Activated T-cell treated with anti-CD3 and anti-CD28 coated beads, Interleukin-2, amount 50 U/mL, for 4 hours (primary cell): ENCODE measurements at regions not wholly inside any gene's neighbourhood (a gene's known extent, or its start where the extent isn't known, plus 50 kb on each side); places are given as distances from the start of the nearest gene placed in this dataset.

Source experiments
- ATAC-seq, 2 donors: fragments of 200-7000 bp; cut with Tn5 transposase; one replicate each; pipeline ENCODE4 v1.10.0; 2021
- DNase-seq: peaks from one replicate; pipeline ENCODE4 v3.0.0-alpha.2; 2020
- H3K27me3 Mint-ChIP-seq: one replicate; pipeline ENCODE4 v1.8.0; 2021; ENCODE audit warnings: low read depth, mixed read lengths
- H3K36me3 Mint-ChIP-seq: one replicate; pipeline ENCODE4 v1.8.0; 2022; ENCODE audit warnings: mixed read lengths; ENCODE audit not compliant: insufficient read depth
- H3K4me1 Mint-ChIP-seq: one replicate; pipeline ENCODE4 v1.8.0; 2021; ENCODE audit warnings: low read depth, mixed read lengths
- H3K4me3 Mint-ChIP-seq: one replicate; pipeline ENCODE4 v1.8.0; 2021; ENCODE audit warnings: mild to moderate bottlenecking, moderate library complexity, mixed read lengths
- H3K9me3 Mint-ChIP-seq: one replicate; pipeline ENCODE4 v1.8.0; 2021; ENCODE audit warnings: mixed read lengths

- Mint-ChIP-seq H3K4me3 (no peak overlapping the region), H3K4me1 (no peaks in the 10 kb centered on the region), H3K27me3 (no peaks in the 10 kb centered on the region), H3K9me3 (no peaks in the 10 kb centered on the region), H3K36me3 (no peaks in the 10 kb centered on the region)
- DNase-seq = no peak
- ATAC-seq = no peak
Measured at GRCh38 chr3:175868626-175869025, 1009.5 kb downstream of the NAALADL2 start.

DNA sequence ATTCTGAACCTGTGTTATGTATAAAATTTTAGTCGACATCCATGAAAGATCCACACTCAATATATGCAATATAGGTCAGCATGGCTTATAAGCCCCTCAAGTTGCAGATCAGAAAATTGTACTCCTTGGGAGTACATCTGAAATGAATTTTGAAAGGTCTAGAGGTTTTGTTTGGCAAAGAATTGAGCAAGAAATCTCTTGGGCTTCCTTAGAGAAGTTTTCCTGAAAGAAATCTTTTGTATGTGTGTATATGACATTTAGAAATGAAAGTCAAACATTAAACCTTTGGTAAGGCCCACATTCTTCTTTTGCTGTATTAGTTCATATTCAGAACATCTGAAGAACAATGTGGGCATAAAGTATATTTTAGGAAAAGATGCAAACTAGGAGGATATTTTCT lies 1006.6 kb downstream of the NAALADL2 start:
- Mint-ChIP-seq H3K9me3 (no peaks in the 10 kb centered on the region), H3K4me3 (no peak overlapping the region), H3K36me3 (no peaks in the 10 kb centered on the region), H3K27me3 (no peaks in the 10 kb centered on the region), H3K4me1 (no peaks in the 10 kb centered on the region)
- ATAC-seq (no peak), DNase-seq (no peak)

DNA sequence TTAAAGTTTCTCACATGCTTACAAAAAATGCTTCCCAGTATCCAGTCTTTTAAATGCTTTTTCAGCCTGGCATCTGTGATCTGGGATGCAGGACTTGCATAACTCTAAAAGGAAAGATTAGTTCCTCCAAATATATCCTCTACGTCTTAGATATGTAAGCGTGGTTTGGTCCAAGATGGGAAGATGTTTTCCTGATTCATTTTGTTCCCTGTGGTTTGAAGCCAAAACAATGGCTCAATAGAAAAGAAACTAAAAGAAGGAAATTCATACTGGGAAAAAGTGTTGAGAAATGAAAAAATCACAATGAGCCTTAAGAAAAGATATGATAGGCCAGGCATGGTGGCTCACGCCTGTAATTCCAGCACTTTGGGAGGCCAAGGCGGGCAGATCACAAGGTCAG lies 1002.8 kb downstream of the NAALADL2 start:
- H3K4me3 Mint-ChIP-seq = no peak overlapping the region
- DNase-seq = no peak
- no peaks in the 10 kb centered on the region for H3K9me3 Mint-ChIP-seq
- no peaks in the 10 kb centered on the region for H3K27me3 Mint-ChIP-seq
- no peak for ATAC-seq
- H3K36me3 Mint-ChIP-seq = no peaks in the 10 kb centered on the region
- no peaks in the 10 kb centered on the region for H3K4me1 Mint-ChIP-seq
